Adrenal gland (tissue), 5 donors: ENCODE measurements at regions not wholly inside any gene's neighbourhood (a gene's known extent, or its start where the extent isn't known, plus 50 kb on each side); places are given as distances from the start of the nearest gene placed in this dataset.

Experiments
- POLR2A ChIP-seq, 2 donors: fragments of 450-650 bp; IDR thresholded peaks; one replicate each; pipeline ENCODE4 v1.6.1; 2017; ENCODE audit warnings: antibody characterized with exemption in 2 of 2, mild to moderate bottlenecking in 2 of 2, moderate library complexity in 1 of 2
- TF ChIP-seq, protein P1 (sequence below), 6 experiments: fragments of 450-650 bp in 4 of 6; fragments of 200-600 bp in 2 of 6; sonication (generic) in 1 of 6; IDR thresholded peaks; 1 replicate in 5 of 6; 2 replicates in 1 of 6; pipeline versions ENCODE4 v1.5.1 to v1.8.0; 2016 to 2021; ENCODE audit warnings: antibody characterized with exemption in 6 of 6, mild to moderate bottlenecking in 2 of 6, moderate library complexity in 1 of 6
- donor health status: DM: no; HTN: no; CAD: no.

DNA sequence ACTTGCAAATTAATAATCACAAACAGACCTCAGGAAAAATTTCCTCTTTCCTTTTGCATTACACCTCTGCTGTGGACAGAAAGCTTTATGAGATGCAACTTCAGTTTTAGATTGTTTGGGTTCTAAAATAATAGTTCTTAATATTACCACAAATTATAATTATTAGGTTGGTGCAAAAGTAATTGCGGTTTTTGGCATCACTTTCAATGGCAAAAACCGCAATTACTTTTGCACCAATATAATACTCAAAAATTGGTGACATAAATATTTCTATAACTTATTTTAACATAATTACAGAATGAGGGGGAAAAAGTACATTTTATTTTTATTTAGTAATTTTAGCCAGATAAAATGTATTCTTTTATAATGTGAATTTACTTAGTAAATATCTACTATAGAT lies 804.4 kb upstream of the FAM98A start:
- TF ChIP-seq, protein P1, sequence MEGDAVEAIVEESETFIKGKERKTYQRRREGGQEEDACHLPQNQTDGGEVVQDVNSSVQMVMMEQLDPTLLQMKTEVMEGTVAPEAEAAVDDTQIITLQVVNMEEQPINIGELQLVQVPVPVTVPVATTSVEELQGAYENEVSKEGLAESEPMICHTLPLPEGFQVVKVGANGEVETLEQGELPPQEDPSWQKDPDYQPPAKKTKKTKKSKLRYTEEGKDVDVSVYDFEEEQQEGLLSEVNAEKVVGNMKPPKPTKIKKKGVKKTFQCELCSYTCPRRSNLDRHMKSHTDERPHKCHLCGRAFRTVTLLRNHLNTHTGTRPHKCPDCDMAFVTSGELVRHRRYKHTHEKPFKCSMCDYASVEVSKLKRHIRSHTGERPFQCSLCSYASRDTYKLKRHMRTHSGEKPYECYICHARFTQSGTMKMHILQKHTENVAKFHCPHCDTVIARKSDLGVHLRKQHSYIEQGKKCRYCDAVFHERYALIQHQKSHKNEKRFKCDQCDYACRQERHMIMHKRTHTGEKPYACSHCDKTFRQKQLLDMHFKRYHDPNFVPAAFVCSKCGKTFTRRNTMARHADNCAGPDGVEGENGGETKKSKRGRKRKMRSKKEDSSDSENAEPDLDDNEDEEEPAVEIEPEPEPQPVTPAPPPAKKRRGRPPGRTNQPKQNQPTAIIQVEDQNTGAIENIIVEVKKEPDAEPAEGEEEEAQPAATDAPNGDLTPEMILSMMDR (IDR thresholded peaks at IDR 0.05) = no peak
- no peak for TF ChIP-seq POLR2A (IDR thresholded peaks at IDR 0.05)
